22Rv1 (cell line): ENCODE measurements at regions not wholly inside any gene's neighbourhood (a gene's known extent, or its start where the extent isn't known, plus 50 kb on each side); places are given as distances from the start of the nearest gene placed in this dataset.

Source experiments
- CTCF ChIP-seq: fragments of 450-650 bp; IDR thresholded peaks from 2 replicates; pipeline ENCODE4 v1.5.1; 2017; ENCODE audit warnings: mild to moderate bottlenecking
- ZFX ChIP-seq: fragments of 450-650 bp; IDR thresholded peaks from 2 replicates; pipeline ENCODE4 v1.6.1; 2017; ENCODE audit warnings: antibody characterized with exemption, borderline replicate concordance

DNA sequence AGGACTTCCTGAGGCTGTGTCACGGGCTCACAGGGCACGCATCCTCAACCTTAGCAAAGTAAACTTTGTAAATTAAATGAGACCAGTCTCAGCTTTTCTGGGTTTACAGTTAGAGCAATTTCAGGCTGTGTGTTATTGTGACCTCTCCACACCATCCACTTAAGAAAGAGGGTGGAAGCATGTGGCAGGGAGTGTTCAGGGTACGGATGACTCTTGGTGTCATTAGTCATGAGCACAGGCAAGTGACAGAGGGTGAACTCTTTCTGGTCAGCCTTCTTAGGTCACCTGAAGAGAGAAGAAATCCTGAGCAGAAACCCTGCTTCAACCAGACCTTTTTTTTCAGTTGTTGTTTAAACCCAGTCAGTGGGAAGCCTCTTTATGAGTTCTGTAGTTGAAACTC lies 207.9 kb downstream of the ICOS start:
- TF ChIP-seq CTCF (no peak), ZFX (no peak)
